Muscle layer of colon (tissue), 2 donors: ENCODE measurements at regions not wholly inside any gene's neighbourhood (a gene's known extent, or its start where the extent isn't known, plus 50 kb on each side); places are given as distances from the start of the nearest gene placed in this dataset.

Source experiments
- H3K27ac ChIP-seq: one replicate; pipeline ENCODE4 v1.7.0; 2013; ENCODE audit warnings: low read depth, mild to moderate bottlenecking, low read length, moderate library complexity
- H3K27me3 ChIP-seq, 2 donors: one replicate each; pipeline ENCODE4 v1.7.0; 2013; ENCODE audit warnings: low read length in 2 of 2, mild to moderate bottlenecking in 2 of 2; ENCODE audit not compliant: insufficient read depth in 2 of 2, control insufficient read depth in 1 of 2
- H3K36me3 ChIP-seq: one replicate; pipeline ENCODE4 v1.7.0; 2013; ENCODE audit warnings: mild to moderate bottlenecking, low read length; ENCODE audit not compliant: insufficient read depth
- H3K4me1 ChIP-seq: one replicate; pipeline ENCODE4 v1.7.0; 2013; ENCODE audit warnings: mild to moderate bottlenecking, low read length; ENCODE audit not compliant: insufficient read depth
- H3K4me3 ChIP-seq, 2 donors: one replicate each; pipeline ENCODE4 v1.7.0; 2013; ENCODE audit warnings: low read length in 2 of 2, low read depth in 1 of 2, mild to moderate bottlenecking in 1 of 2, moderate library complexity in 1 of 2
- H3K9ac ChIP-seq: one replicate; pipeline ENCODE4 v1.7.0; 2013; ENCODE audit warnings: low read length
- H3K9me3 ChIP-seq: one replicate; pipeline ENCODE4 v1.7.0; 2013; ENCODE audit warnings: mild to moderate bottlenecking, low read length
- donor health status: abdominal sarcoma.
- donor health status: Adenocarcinoma of cecum.

DNA sequence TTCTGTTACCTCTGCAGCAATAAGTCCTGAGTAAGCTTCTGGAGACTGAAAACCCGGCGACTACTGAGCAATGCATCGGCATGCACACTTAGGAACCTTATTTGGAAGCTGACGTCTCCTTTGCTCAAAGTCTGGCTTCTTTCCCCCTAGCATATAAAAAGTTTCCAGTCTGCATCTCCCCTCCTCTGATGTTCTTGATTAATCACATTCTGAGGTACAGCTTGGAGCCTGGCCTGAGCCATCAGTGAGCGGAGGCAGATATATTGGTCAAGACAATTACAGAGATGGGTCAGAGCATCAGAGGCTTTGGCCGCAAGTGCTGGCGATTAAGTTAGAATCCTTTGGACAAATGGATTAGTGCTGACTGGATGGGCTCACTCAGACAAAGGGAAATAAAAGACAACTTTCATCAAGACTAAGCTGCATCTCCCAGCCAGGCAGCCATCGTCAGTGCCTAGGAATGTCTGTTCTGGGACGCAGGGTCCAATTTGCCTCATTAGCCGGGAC is 140.7 kb downstream of the MTX3 start:
- Histone ChIP-seq H3K27ac (peak overlapping the region; percentile 38), H3K4me3 (no peak overlapping the region), H3K27me3 (no peaks in the 10 kb centered on the region), H3K4me1 (peaks cover 22% of the 10 kb centered on the region), H3K9ac (no peak overlapping the region), H3K9me3 (no peaks in the 10 kb centered on the region), H3K36me3 (no peaks in the 10 kb centered on the region)

- Histone ChIP-seq H3K27me3 (no peaks in the 10 kb centered on the region), H3K9ac (no peak overlapping the region), H3K36me3 (no peaks in the 10 kb centered on the region), H3K4me3 (no peak overlapping the region), H3K9me3 (no peaks in the 10 kb centered on the region), H3K4me1 (peaks cover 22% of the 10 kb centered on the region), H3K27ac (no peak overlapping the region)
These were observed 141.4 kb downstream of the MTX3 start for GRCh38 chr5:79849486-79850315.
